Vagina (tissue), 2 donors: ENCODE measurements at regions not wholly inside any gene's neighbourhood (a gene's known extent, or its start where the extent isn't known, plus 50 kb on each side); places are given as distances from the start of the nearest gene placed in this dataset.

Experiments used
- POLR2A ChIP-seq, 2 donors: fragments of 450-650 bp; IDR thresholded peaks; one replicate each; pipeline ENCODE4 v1.6.1; 2017; ENCODE audit warnings: antibody characterized with exemption in 2 of 2, mild to moderate bottlenecking in 2 of 2, moderate library complexity in 2 of 2
- POLR2AphosphoS5 ChIP-seq, 2 donors: sonication (generic); formaldehyde crosslinking; IDR thresholded peaks; one replicate each; pipeline ENCODE4 v1.9.0; 2017; ENCODE audit warnings: antibody characterized with exemption in 2 of 2, mild to moderate bottlenecking in 2 of 2, low read depth in 1 of 2; ENCODE audit not compliant: insufficient read depth in 1 of 2
- TF ChIP-seq, protein P1 (sequence below), 3 experiments: fragments of 450-650 bp in 2 of 3; fragments of 200-600 bp in 1 of 3; sonication (generic) in 1 of 3; IDR thresholded peaks; one replicate each; pipeline ENCODE4 v1.5.1; 2017 to 2019; ENCODE audit warnings: antibody characterized with exemption in 3 of 3, mild to moderate bottlenecking in 2 of 3, moderate library complexity in 2 of 3

DNA sequence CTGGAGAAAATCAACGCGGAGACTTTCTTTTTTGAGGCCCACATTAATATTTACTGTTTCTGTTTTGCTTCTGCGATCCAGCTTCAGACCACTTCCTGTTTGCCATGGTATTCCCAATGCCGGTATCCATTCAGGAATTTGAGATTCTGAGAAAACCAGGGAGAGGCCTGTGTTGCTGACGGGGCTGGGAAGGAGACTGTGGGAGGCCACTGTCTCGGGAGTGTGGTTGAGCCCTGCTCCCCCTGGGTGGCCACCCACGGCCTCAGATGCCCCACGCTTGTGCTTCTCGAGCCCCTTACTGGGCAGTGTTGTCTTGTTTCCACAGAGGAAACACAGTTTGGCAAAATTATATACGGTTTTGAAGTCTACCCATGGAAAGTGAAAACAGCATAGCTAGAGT lies 403.6 kb upstream of the IRX2 start:
- TF ChIP-seq, protein P1, sequence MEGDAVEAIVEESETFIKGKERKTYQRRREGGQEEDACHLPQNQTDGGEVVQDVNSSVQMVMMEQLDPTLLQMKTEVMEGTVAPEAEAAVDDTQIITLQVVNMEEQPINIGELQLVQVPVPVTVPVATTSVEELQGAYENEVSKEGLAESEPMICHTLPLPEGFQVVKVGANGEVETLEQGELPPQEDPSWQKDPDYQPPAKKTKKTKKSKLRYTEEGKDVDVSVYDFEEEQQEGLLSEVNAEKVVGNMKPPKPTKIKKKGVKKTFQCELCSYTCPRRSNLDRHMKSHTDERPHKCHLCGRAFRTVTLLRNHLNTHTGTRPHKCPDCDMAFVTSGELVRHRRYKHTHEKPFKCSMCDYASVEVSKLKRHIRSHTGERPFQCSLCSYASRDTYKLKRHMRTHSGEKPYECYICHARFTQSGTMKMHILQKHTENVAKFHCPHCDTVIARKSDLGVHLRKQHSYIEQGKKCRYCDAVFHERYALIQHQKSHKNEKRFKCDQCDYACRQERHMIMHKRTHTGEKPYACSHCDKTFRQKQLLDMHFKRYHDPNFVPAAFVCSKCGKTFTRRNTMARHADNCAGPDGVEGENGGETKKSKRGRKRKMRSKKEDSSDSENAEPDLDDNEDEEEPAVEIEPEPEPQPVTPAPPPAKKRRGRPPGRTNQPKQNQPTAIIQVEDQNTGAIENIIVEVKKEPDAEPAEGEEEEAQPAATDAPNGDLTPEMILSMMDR (IDR thresholded peaks at IDR 0.05), result no peak
- TF ChIP-seq POLR2A (IDR thresholded peaks at IDR 0.05) (no peak), POLR2AphosphoS5 (IDR thresholded peaks at IDR 0.05; ENCODE audit: insufficient read depth in 1 of 2, low read depth in 1 of 2) (no peak)
